ENCODE measurements at regions not wholly inside any gene's neighbourhood (a gene's known extent, or its start where the extent isn't known, plus 50 kb on each side); places are given as distances from the start of the nearest gene placed in this dataset.

- DNase-seq (ENCODE audit: low spot score) = no peak
- Histone ChIP-seq H3K27me3 (no peaks in the 10 kb centered on the region), H3K4me3 (no peak overlapping the region), H3K4me1 (ENCODE audit: insufficient read depth) (peaks cover 6% of the 10 kb centered on the region), H3K9me3 (ENCODE audit: low read depth) (no peaks in the 10 kb centered on the region), H2AFZ (no peak overlapping the region), H3K79me2 (no peaks in the 10 kb centered on the region), H4K20me1 (ENCODE audit: insufficient read depth, poor library complexity, severe bottlenecking) (no peaks in the 10 kb centered on the region), H3K36me3 (replicated peaks; ENCODE audit: insufficient read depth, low read depth) (no peaks in the 10 kb centered on the region), H3K4me2 (no peak overlapping the region), H3K27ac (no peak overlapping the region), H3K9me2 (replicated peaks; ENCODE audit: insufficient read depth) (no peaks in the 10 kb centered on the region)
- WGBS (ENCODE audit: low lambda C conversion rate, missing lambda C conversion rate) = 86% methylated on average over 4 of the region's 4 CpGs
- TF ChIP-seq EZH2phosphoT487 (IDR thresholded peaks at IDR 0.05; ENCODE audit: low read depth, severe bottlenecking, unreplicated experiment) (no peak), CTCF (IDR thresholded peaks at IDR 0.05; ENCODE audit: poor library complexity) (no peak), EZH2 (IDR thresholded peaks at IDR 0.05; ENCODE audit: borderline replicate concordance) (no peak)
These were observed 667.1 kb downstream of the PCDH17 start for GRCh38 chr13:58298556-58299135.

GRCh38 chr13:58300224-58300623 is 668.7 kb downstream of the PCDH17 start:
- H3K4me2 ChIP-seq = no peak overlapping the region
- no peaks in the 10 kb centered on the region for H3K27me3 ChIP-seq
- H3K9me3 ChIP-seq (ENCODE audit: low read depth) = no peaks in the 10 kb centered on the region
- TF ChIP-seq CTCF (IDR thresholded peaks at IDR 0.05; ENCODE audit: poor library complexity) (no peak), EZH2 (IDR thresholded peaks at IDR 0.05; ENCODE audit: borderline replicate concordance) (no peak), EZH2phosphoT487 (IDR thresholded peaks at IDR 0.05; ENCODE audit: low read depth, severe bottlenecking, unreplicated experiment) (no peak)
- no peak for DNase-seq (ENCODE audit: low spot score)
- H3K27ac ChIP-seq = no peak overlapping the region
- H4K20me1 ChIP-seq (ENCODE audit: insufficient read depth, poor library complexity, severe bottlenecking) = no peaks in the 10 kb centered on the region
- no peaks in the 10 kb centered on the region for H3K9me2 ChIP-seq (replicated peaks; ENCODE audit: insufficient read depth)
- H2AFZ ChIP-seq = no peak overlapping the region
- H3K4me1 ChIP-seq (ENCODE audit: insufficient read depth) = peaks cover 6% of the 10 kb centered on the region
- H3K4me3 ChIP-seq = no peak overlapping the region
- no peaks in the 10 kb centered on the region for H3K79me2 ChIP-seq
- H3K36me3 ChIP-seq (replicated peaks; ENCODE audit: insufficient read depth, low read depth) = no peaks in the 10 kb centered on the region

GRCh38 chr13:58300974-58301681 is 669.6 kb downstream of the PCDH17 start:
- Histone ChIP-seq H3K36me3 (replicated peaks; ENCODE audit: insufficient read depth, low read depth) (no peaks in the 10 kb centered on the region), H3K4me3 (no peak overlapping the region), H2AFZ (no peak overlapping the region), H4K20me1 (ENCODE audit: insufficient read depth, poor library complexity, severe bottlenecking) (no peaks in the 10 kb centered on the region), H3K27ac (no peak overlapping the region), H3K79me2 (no peaks in the 10 kb centered on the region), H3K9me3 (ENCODE audit: low read depth) (no peaks in the 10 kb centered on the region), H3K27me3 (no peaks in the 10 kb centered on the region), H3K9me2 (replicated peaks; ENCODE audit: insufficient read depth) (no peaks in the 10 kb centered on the region), H3K4me2 (no peak overlapping the region), H3K4me1 (ENCODE audit: insufficient read depth) (peaks cover 6% of the 10 kb centered on the region)
- TF ChIP-seq CTCF (IDR thresholded peaks at IDR 0.05; ENCODE audit: poor library complexity) (peak; percentile 6), EZH2phosphoT487 (IDR thresholded peaks at IDR 0.05; ENCODE audit: low read depth, severe bottlenecking, unreplicated experiment) (no peak), EZH2 (IDR thresholded peaks at IDR 0.05; ENCODE audit: borderline replicate concordance) (no peak)
- WGBS (ENCODE audit: low lambda C conversion rate, missing lambda C conversion rate) = 95% methylated on average over 1 of the region's 1 CpG
- no peak for DNase-seq (ENCODE audit: low spot score)

All from hepatocyte (in vitro differentiated cells).